GM18511 (cell line): ENCODE measurements at regions not wholly inside any gene's neighbourhood (a gene's known extent, or its start where the extent isn't known, plus 50 kb on each side); places are given as distances from the start of the nearest gene placed in this dataset.

Source experiments
- ATAC-seq: cut with Tn5 transposase; IDR thresholded peaks from one replicate; pipeline ENCODE4 v1.9.1; 2021; ENCODE audit warnings: mild to moderate bottlenecking, moderate library complexity; ENCODE audit not compliant: unreplicated experiment

- ATAC-seq, result no peak
Measured at GRCh38 chr2:57759131-57759530, 287.5 kb upstream of the VRK2 start.

GRCh38 chr2:57759822-57760300, 286.7 kb upstream of the VRK2 start:
- ATAC-seq, result peak; percentile 92

GRCh38 chr2:57760381-57760801, 286.2 kb upstream of the VRK2 start:
- ATAC-seq, result peak; percentile 83

DNA sequence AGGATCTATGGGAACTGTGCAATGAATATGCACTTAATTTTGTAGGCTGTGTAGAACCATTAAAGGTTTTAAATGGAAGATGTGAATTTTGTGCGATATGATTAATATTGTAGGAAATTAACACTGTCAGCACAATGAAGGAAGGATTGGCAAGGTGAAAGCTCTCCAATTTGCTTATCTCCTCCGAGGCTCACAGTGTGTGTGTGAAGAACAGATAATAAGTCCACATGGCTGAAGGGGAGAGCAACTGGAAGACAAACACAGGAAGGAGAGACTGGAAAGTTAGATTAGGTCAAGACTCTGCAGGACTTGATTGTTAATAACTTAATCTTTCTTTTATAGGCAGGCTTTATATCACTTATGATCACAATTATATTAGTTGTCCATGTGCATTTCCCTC, 269.7 kb upstream of the VRK2 start:
- no peak for ATAC-seq

GRCh38 chr2:57782587-57782986, 264.0 kb upstream of the VRK2 start:
- ATAC-seq, result no peak

DNA sequence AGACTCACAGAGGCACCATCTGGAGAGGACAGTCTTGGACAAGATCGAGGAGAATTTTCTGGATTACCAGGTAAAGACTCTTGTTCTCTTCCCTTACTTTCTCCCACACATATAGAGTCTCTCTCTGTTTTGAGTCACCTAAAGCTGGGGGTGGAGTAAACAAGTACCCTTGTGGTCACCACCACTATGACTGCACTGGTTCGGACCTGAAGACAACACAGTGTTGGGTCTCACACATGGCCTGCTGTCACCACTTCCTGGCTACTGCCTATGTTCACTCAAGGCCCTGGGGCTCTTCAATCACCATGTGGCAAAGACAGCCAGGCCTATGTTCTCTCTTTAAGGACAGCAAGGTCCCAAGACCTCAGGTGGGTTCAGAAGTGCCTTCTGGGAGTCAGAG, 253.3 kb upstream of the VRK2 start:
- no peak for ATAC-seq

GRCh38 chr2:57796527-57796926, 250.1 kb upstream of the VRK2 start:
- ATAC-seq, result no peak

DNA sequence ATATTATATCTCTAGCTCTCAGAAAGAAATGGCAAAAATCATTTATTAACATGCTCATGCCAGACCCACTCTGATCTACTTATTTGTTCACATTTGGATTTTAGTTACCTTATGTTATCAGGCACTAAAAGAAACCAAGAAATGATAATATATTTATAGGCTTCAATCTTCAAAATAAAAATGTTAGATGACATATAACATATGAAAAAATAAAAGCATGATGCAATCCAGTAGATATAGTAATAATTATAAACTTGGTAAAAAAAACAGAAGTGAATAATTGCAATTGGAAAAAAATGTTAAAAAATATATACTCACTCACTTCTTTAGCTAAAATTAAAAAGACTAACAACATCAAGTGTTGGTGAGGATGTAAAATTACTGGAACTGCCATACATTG, 248.3 kb upstream of the VRK2 start:
- no peak for ATAC-seq

DNA sequence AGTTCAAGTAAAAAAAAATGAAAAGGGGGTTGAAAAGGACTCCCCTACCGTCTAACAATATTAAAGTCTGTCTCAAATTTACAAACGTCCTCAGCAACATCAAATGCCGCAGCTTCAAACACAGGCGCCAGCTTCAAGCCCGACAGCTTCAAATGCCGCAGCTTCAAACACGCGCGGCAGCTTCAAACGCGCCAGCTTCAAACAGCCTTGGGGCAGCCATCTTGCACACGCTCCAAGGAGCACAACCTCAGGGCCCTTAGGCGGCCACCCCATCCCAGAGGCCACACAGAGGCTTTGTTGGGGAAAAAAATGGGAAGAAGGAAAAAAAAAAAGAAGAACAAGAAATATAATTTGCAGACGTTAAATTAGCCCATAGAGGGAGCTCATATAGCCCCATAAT, 244.4 kb upstream of the VRK2 start:
- ATAC-seq, result no peak

DNA sequence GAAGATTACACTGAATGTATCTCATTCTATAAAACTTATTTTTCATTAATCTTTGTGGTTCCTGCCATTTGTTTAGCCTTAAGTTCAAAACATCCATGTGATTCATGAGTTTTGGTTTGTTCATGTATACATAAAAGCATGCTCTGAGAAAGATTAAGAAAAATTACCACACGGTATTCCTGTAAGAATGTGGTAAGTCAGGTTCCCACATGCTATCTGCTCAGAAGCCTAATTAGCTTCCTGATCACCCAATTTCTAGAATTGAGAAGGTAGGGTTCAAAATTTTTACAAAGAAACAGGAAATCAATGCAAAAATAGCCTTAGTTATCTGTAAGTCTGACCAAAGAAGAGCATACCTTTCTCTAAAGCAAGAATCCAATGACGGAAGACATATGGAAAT, 241.6 kb upstream of the VRK2 start:
- no peak for ATAC-seq

DNA sequence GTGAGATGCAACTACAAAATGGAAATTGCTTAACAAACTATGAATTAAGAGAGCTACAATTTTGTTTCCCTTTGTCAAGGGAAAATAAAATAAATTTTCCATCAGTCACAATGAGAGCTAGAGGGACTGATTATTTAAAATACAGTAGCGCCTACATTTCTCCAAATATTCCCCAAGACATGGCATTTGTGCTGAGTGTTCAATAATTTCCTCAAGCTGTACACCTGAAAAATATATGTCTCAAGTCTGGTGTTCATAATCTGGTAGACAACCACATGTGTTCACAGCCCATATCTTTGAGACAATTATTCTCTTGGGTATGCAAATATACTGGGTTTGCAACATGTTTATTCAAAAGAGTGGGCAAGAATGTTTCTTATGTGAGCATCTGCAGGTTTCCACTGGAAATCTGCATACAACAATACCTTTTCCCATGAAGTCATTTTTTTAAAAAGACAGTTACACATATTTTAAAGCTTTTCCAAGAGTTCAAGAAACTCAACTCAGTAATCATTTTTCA, 240.1 kb upstream of the VRK2 start:
- ATAC-seq, result no peak

- peak; percentile 97 for ATAC-seq
Measured at GRCh38 chr2:57809230-57809629, 237.4 kb upstream of the VRK2 start.

DNA sequence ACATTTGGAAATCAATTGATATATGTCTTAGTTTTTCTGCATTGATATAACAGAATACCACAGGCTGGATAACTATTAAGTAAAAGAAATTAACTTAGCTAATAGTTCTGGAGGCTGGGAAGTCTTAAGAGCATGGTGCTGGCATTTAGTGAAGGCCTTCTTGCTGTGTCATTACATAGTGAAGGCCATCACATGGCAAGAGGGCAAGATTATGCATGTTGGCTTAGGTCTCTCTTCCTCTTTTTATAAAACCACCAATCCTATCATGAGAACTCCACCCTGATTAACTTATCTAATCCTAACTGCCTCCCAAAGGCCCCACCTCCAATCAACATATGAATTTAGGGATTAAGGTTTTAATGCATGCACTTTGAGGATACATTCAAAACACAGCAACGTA, 225.5 kb upstream of the VRK2 start:
- no peak for ATAC-seq

- no peak for ATAC-seq
Measured at GRCh38 chr2:57828221-57828620, 218.4 kb upstream of the VRK2 start.

DNA sequence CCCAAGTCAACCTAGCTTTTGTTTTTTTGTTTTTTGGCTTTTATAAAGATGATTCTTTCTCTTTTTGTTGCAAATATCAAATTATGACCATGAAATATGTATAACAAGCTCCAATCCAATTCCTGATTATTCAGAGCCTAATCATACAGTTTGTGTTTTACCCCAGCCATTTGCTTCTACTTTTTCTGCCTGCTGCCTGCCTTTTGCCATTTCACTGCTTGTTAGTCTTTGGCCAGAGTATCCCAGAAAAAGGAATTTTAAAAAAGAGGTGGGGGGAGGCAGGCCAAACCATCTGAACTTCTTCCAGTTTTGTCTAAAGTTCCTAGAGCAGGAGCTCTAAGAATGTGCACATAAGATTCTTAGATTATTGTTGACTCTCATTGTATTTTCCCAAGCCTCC, 211.9 kb upstream of the VRK2 start:
- ATAC-seq, result no peak

- no peak for ATAC-seq
Measured at GRCh38 chr2:57842531-57842930, 204.1 kb upstream of the VRK2 start.

DNA sequence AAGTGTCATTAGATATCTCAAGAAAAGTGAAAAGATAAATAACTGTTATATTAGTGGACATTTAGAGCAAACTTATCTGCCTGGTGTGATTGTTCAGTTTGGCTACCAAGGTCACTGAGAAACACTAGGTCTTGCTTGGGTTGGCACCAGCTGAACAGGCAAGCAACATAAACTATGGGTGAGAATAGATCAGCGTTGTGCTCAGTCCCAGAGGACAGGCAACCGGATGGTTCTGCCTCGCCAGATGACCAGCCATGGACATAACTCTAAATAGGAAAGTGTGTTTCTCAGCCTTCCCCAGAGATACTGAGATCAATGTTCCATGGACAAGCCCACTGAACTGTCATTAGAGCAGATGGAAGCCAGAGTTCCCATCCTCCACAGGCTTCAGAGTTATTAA, 203.4 kb upstream of the VRK2 start:
- ATAC-seq, result no peak

DNA sequence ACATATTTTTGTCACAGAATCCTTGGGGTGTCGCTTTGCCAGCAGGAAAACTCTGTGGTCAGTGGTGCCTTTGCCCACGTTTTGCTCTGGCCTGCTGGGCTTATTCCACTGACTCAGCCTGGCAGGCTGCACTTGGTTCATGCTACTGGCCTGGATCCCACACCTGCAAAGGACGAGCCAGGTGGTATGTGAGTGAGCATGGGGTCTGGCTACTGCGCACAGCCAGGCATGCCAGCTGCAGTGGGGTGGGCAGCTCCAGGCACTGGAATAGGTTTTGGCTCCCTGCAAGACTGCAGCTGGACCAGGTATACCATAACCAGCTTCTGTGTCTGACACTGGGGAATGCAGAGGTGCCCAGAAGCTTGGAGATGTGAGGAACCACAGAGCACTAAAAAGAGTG, 197.9 kb upstream of the VRK2 start:
- no peak for ATAC-seq

GRCh38 chr2:57849843-57850242, 196.8 kb upstream of the VRK2 start:
- ATAC-seq, result no peak

- ATAC-seq, result no peak
Measured at GRCh38 chr2:57850415-57851130, 196.0 kb upstream of the VRK2 start.

DNA sequence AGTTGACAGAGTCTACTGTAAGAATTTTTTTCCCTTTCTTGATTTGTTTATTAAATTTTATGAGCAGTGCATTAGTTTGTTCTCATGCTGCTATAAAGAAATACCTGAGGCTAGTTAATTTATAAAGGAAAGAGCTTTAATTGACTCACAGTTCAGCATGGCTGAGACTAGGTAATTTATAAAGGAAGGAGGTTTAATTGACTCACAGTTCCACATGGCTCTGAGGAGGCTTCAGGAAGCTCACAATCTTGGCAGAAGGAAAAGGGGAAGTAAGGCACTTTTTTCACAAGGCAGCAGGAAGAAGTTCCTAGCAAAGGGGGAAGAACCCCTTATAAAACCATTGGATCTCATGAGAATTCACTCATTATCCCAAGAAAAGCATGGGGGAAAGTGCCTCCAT, 191.4 kb upstream of the VRK2 start:
- no peak for ATAC-seq

DNA sequence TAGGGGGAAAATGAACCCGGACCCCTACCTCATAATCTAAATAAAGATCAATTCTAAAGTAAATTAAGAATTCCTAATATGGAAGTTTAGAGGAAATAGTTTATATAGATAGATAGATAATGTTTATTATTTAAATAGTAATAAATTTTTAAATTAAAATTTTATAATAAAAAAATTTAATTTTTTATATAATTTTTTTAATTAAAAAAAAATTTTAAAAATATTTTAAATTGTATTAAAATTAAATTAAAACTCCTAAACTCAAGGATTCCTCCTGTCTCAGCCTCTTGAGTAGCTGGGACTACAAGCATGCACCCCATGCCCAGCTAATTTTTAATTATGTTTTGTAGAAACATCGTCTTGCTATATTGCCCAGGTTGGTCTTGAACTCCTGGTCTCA, 186.9 kb upstream of the VRK2 start:
- ATAC-seq, result no peak

GRCh38 chr2:57862153-57862552, 184.5 kb upstream of the VRK2 start:
- no peak for ATAC-seq
